K562 (cell line): ENCODE measurements at regions not wholly inside any gene's neighbourhood (a gene's known extent, or its start where the extent isn't known, plus 50 kb on each side); places are given as distances from the start of the nearest gene placed in this dataset.
A peak's percentile ranks its signal among the peaks of the same experiment; 100 is the strongest.

Experiments
- ATAC-seq: fragments of 200-7000 bp; cut with Tn5 transposase; 3 replicates; pipeline ENCODE4 v1.9.1; 2020; ENCODE audit warnings: moderate library complexity
- BruUV-seq: library from RNA; stranded (reverse); fragments of 400-500 nt; replicated peaks from 2 replicates; lab custom pipeline; 2021; lab: Mats Ljungman, UMichigan
- CTCF ChIA-PET: fragments of 300-600 bp; formaldehyde crosslinking; extraction: SDS; loops from one replicate; lab custom pipeline; 2021; ENCODE audit warnings: low intra/inter-chr PET ratio; lab: Yijun Ruan, JAX
- POLR2A ChIA-PET: fragments of 300-600, 350-650 bp; sonication (Branson Sonifier 250); formaldehyde crosslinking; extraction: SDS; loops from one replicate; lab custom pipeline; 2021; ENCODE audit warnings: antibody characterized with exemption, inconsistent platforms; lab: Yijun Ruan, JAX
- DNase-seq, 4 experiments: peaks; one replicate each; pipeline versions ENCODE4 v3.0.0 to v3.0.0-alpha.2; 2011 to 2018; ENCODE audit warnings: low spot score in 3 of 4, mixed read lengths in 3 of 4; ENCODE audit errors: extremely low read depth in 1 of 4
- FAIRE-seq: peaks from 2 replicates; lab custom pipeline; 2011; peaks lifted over from hg19 to GRCh38; lab: Jason Lieb, UNC
- H2AFZ ChIP-seq: 2 replicates; pipeline ENCODE4 v1.6.0; 2011; ENCODE audit warnings: low read depth, low read length, control low read depth, inconsistent platforms
- H3K27ac ChIP-seq: fragments of 200-600 bp; 3 replicates; pipeline ENCODE4 v1.8.0; 2011; ENCODE audit warnings: low read depth, mild to moderate bottlenecking, control low read depth, inconsistent platforms, low read length, moderate library complexity, mixed read lengths; ENCODE audit errors: extremely low read depth
- H3K27me3 ChIP-seq, 2 experiments: fragments of 300-600 bp in 1 of 2; 2 replicates in 1 of 2; 3 replicates in 1 of 2; pipeline versions ENCODE4 v1.6.0 to v1.8.0; 2011; ENCODE audit warnings: inconsistent platforms in 2 of 2, low read length in 2 of 2, mild to moderate bottlenecking in 1 of 2, mixed read lengths in 1 of 2, moderate library complexity in 1 of 2; ENCODE audit not compliant: control insufficient read depth in 2 of 2, insufficient read depth in 2 of 2
- H3K36me3 ChIP-seq: fragments of 300-600 bp; 3 replicates; pipeline ENCODE4 v1.8.0; 2011; ENCODE audit warnings: mild to moderate bottlenecking, low read length, inconsistent platforms; ENCODE audit not compliant: control insufficient read depth, insufficient read depth
- H3K4me1 ChIP-seq, 2 experiments: fragments of 200-600 bp in 1 of 2; replicated peaks in 1 of 2; 2 replicates in 1 of 2; 3 replicates in 1 of 2; pipeline versions ENCODE4 v1.5.1 to v1.8.0; 2011; ENCODE audit warnings: inconsistent platforms in 2 of 2, low read length in 2 of 2, mild to moderate bottlenecking in 1 of 2, mixed read lengths in 1 of 2, moderate library complexity in 1 of 2; ENCODE audit not compliant: control insufficient read depth in 2 of 2, insufficient read depth in 2 of 2
- H3K4me2 ChIP-seq: 2 replicates; pipeline ENCODE4 v1.6.1; 2011; ENCODE audit warnings: low read length, control low read depth, inconsistent platforms, mixed read lengths; ENCODE audit not compliant: insufficient read depth
- H3K4me3 ChIP-seq: fragments of 200-600 bp; sonication (generic), shearing (Covaris generic); 2 replicates; pipeline ENCODE4 v1.5.1; 2016; ENCODE audit warnings: control low read depth, inconsistent platforms
- H3K79me2 ChIP-seq: fragments of 200-600 bp; 3 replicates; pipeline ENCODE4 v1.8.0; 2011; ENCODE audit warnings: low read length, inconsistent platforms; ENCODE audit not compliant: control insufficient read depth, insufficient read depth
- H3K9ac ChIP-seq, 2 experiments: 2 replicates each; pipeline versions ENCODE4 v1.6.0 to v1.6.1; 2011; ENCODE audit warnings: low read depth in 2 of 2, low read length in 2 of 2, control low read depth in 1 of 2, inconsistent platforms in 1 of 2, mild to moderate bottlenecking in 1 of 2, mixed read lengths in 1 of 2; ENCODE audit not compliant: insufficient read depth in 1 of 2
- H3K9me1 ChIP-seq: one replicate; pipeline ENCODE4 v1.6.0; 2011; ENCODE audit warnings: inconsistent platforms, mild to moderate bottlenecking, low read length, moderate library complexity; ENCODE audit not compliant: control insufficient read depth, insufficient read depth
- H3K9me3 ChIP-seq: replicated peaks from 2 replicates; pipeline ENCODE4 v1.5.1; 2011; ENCODE audit warnings: low read depth, low read length, inconsistent platforms; ENCODE audit not compliant: control insufficient read depth, insufficient read depth
- H4K20me1 ChIP-seq: replicated peaks from 2 replicates; pipeline ENCODE4 v1.6.1; 2011; ENCODE audit warnings: low read length, inconsistent platforms, mixed read lengths; ENCODE audit not compliant: control insufficient read depth, insufficient read depth
- CTCF ChIP-seq, 3 experiments: IDR thresholded peaks in 2 of 3; conservative IDR thresholded peaks in 1 of 3; 2 replicates each; pipeline ENCODE4 v1.5.1; 2011 to 2012; ENCODE audit warnings: low read length in 3 of 3, mild to moderate bottlenecking in 3 of 3, control low read depth in 2 of 3, improper control_type of control experiment in 1 of 3, inconsistent platforms in 1 of 3, low read depth in 1 of 3, mixed read lengths in 1 of 3, moderate library complexity in 1 of 3; ENCODE audit not compliant: insufficient read depth in 2 of 3
- DNMT1 ChIP-seq: fragments of 450-650 bp; IDR thresholded peaks from 2 replicates; pipeline ENCODE4 v1.6.1; 2016; ENCODE audit warnings: antibody characterized with exemption, mild to moderate bottlenecking
- NFYB ChIP-seq: IDR thresholded peaks from 2 replicates; pipeline ENCODE4 v1.6.1; 2011; ENCODE audit warnings: mild to moderate bottlenecking, moderate library complexity; ENCODE audit not compliant: insufficient read length; ENCODE audit errors: extremely low read depth
- NRF1 ChIP-seq, 2 experiments: fragments of 450-650 bp; IDR thresholded peaks in 1 of 2; conservative IDR thresholded peaks in 1 of 2; 2 replicates each; pipeline ENCODE4 v1.6.1; 2014; ENCODE audit warnings: mild to moderate bottlenecking in 2 of 2
- WGBS: fragments of 100-300 bp; shearing (Covaris generic); methylation state at CpG from one replicate; pipeline ENCODE4 v1.1.6; 2016; ENCODE audit warnings: low coverage, mixed read lengths; ENCODE audit not compliant: insufficient coverage; ENCODE audit errors: missing lambda C conversion rate; 5-methylcytosine and 5-hydroxymethylcytosine counted together
- in situ Hi-C: fragments of 300-500 bp; cut with MboI; formaldehyde crosslinking; loops from 4 replicates; pipeline ENCODE4 v1.15.0; 2018; ENCODE audit warnings: inconsistent platforms, mixed read lengths
- intact Hi-C: fragments of 100-400 bp; cut with micrococcal nuclease; formaldehyde crosslinking; loops from 2 replicates; pipeline ENCODE4 v1.14.2; 2022
- TF ChIP-seq, protein P1 (sequence below), 2 experiments: fragments of 150-350 bp in 1 of 2; IDR thresholded peaks; 2 replicates each; pipeline ENCODE4 v1.6.1; 2012 to 2016; ENCODE audit warnings: low read depth in 2 of 2, low read length in 2 of 2, mild to moderate bottlenecking in 1 of 2, moderate library complexity in 1 of 2

- H3K9me3 ChIP-seq, result no peaks in the 10 kb centered on the region
- no peak overlapping the region for H3K4me2 ChIP-seq
- H4K20me1 ChIP-seq, result no peaks in the 10 kb centered on the region
- FAIRE-seq (no peak), DNase-seq (peak in 2 of 4 experiments; percentile 31 to 41), ATAC-seq (peak; percentile 84)
- H2AFZ ChIP-seq, result no peak overlapping the region
- H3K9ac ChIP-seq, result 0 out of 4 replicates have a peak overlapping the region, but pooled peaks of 1 of the 2 experiments have one; percentile 12
- H3K4me3 ChIP-seq, result no peak overlapping the region
- 8% methylated on average over 12 of the region's 12 CpGs for WGBS
- CTCF ChIA-PET, result no interaction called here
- intact Hi-C loops (no loop called here), in situ Hi-C loops (no loop called here)
- BruUV-seq, result no TSS peak
- no peak for TF ChIP-seq DNMT1
- TF ChIP-seq, protein P1, sequence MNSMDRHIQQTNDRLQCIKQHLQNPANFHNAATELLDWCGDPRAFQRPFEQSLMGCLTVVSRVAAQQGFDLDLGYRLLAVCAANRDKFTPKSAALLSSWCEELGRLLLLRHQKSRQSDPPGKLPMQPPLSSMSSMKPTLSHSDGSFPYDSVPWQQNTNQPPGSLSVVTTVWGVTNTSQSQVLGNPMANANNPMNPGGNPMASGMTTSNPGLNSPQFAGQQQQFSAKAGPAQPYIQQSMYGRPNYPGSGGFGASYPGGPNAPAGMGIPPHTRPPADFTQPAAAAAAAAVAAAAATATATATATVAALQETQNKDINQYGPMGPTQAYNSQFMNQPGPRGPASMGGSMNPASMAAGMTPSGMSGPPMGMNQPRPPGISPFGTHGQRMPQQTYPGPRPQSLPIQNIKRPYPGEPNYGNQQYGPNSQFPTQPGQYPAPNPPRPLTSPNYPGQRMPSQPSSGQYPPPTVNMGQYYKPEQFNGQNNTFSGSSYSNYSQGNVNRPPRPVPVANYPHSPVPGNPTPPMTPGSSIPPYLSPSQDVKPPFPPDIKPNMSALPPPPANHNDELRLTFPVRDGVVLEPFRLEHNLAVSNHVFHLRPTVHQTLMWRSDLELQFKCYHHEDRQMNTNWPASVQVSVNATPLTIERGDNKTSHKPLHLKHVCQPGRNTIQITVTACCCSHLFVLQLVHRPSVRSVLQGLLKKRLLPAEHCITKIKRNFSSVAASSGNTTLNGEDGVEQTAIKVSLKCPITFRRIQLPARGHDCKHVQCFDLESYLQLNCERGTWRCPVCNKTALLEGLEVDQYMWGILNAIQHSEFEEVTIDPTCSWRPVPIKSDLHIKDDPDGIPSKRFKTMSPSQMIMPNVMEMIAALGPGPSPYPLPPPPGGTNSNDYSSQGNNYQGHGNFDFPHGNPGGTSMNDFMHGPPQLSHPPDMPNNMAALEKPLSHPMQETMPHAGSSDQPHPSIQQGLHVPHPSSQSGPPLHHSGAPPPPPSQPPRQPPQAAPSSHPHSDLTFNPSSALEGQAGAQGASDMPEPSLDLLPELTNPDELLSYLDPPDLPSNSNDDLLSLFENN (IDR thresholded peaks at IDR 0.05; ENCODE audit: low read depth in 2 of 2, low read length in 2 of 2), result no peak
- peak; percentile 17 to 42 (median 27); a peak in 2 of 6 replicates for TF ChIP-seq CTCF (IDR thresholded peaks at IDR 0.05 in 2 of 3, conservative IDR thresholded peaks at IDR 0.05 in 1 of 3; ENCODE audit: insufficient read depth in 2 of 3, low read depth in 1 of 3, low read length in 3 of 3)
- TF ChIP-seq NRF1 (conservative IDR thresholded peaks at IDR 0.05 in 1 of 2, IDR thresholded peaks at IDR 0.05 in 1 of 2), result peak; percentile 31 to 54
- TF ChIP-seq NFYB, result peak; percentile 7
- no peak overlapping the region for H3K27ac ChIP-seq
- no peaks in the 10 kb centered on the region for H3K9me1 ChIP-seq
- no peaks in the 10 kb centered on the region for H3K36me3 ChIP-seq
- 0 out of 5 replicates have a peak, but pooled peaks cover 0 to 4% of the 10 kb centered on the region in 2 experiments for H3K27me3 ChIP-seq
- no peaks in the 10 kb centered on the region for H3K79me2 ChIP-seq
- peaks cover 0 to 6% of the 10 kb centered on the region in 2 experiments; a peak in 3 of 5 replicates for H3K4me1 ChIP-seq
- POLR2A ChIA-PET, result interaction anchor here (0.8 kb wide), 1 partner anchor 67 kb away, joined by 3 read pairs; no protein-coding TSS in a partner anchor
Observed at GRCh38 chr6:156618600-156619205, 158.5 kb upstream of the ARID1B start.
